ENCODE measurements at regions not wholly inside any gene's neighbourhood (a gene's known extent, or its start where the extent isn't known, plus 50 kb on each side); places are given as distances from the start of the nearest gene placed in this dataset.

DNA sequence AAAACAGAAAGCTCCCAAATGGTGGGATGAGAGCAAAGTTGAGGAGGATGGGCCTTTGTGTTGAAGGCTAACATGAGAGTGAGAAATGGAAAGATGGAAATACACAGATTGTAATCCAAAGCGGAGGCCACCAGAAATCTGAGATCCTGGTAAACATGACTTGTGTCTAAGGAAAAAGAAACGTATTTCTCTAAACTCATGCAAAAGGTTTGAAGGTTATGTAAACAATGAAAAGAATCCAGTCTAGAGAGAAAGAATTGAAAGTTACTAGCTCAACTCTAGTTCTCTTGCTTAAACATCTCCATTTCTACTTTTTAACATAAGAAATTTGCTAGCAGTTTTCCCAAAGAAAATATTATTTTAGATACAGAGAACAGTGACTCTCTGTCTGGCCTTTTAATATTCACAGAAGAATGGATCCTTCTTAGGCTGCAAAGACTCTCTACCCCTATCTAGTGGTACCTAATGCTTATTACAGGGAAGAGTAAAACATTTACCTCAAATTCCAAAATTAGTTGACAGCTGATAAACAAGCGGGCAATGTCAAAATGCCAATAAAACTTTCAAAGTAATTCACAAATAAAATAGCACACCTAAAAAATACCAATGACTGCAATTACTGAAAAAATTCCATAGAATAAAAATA is 75.8 kb upstream of the SOX5 start:
- DNase-seq = no peak

GRCh38 chr12:24023081-24023480 is 73.6 kb upstream of the SOX5 start:
- DNase-seq = no peak

GRCh38 chr12:24021164-24021502 is 71.7 kb upstream of the SOX5 start:
- no peak for DNase-seq

DNA sequence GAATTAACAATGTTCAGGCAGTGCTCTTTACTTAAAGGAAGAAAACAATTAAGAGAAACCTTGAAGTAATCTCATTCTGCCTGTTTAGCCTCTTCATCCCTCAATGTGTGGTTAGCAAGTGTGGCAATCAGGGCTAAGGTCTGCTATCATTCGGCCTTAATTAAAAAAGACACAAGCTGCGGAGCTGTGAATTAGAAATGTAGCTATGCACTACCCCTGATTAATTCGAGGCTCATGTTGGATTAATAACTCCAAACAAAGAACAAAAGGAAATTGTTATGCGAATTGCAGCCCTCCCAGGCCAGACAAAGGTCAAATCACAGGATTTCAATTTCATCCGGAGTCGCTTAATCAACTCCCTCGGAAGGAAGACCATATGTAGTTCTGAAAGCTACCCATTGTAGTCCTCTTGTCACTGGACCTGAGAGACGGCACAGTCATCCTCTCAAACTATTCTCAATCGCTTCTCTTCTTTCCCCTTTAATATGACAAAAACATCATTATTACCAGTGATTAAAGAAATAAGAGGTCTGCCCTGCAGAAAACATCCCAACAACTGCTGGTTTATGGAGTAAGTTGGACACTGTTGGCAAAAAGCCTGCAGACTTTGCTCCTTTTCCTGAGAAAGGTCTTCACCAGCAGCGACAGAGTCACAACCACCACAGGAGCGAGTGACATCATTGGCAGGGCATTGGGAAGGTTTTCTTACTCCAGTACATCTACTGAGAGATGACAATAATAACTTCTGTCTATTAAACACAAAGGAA is 71.1 kb upstream of the SOX5 start:
- DNase-seq = no peak

- no peak for DNase-seq
These were observed 66.3 kb upstream of the SOX5 start for GRCh38 chr12:24015833-24016160.

GRCh38 chr12:24014915-24015832 is 65.7 kb upstream of the SOX5 start:
- no peak for DNase-seq

DNA sequence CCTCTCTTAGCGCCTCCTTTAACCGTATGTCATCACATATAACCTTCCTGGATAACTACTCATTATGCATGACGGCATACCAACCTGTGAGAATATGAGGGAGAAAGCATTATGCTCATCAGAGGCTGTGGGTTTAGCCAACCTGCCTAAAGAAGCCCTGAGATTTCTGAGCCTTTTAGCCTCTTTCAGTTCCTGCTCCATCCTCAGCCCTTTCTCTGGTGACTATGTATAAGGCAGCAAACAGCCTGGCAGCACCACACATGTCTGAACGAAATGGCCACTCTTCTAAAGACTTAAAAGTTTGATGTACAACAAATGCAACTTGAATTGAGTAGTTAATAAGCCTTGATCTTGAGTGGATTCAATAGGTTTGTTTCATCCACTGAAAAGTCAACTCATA is 64.8 kb upstream of the SOX5 start:
- no peak for DNase-seq

DNA sequence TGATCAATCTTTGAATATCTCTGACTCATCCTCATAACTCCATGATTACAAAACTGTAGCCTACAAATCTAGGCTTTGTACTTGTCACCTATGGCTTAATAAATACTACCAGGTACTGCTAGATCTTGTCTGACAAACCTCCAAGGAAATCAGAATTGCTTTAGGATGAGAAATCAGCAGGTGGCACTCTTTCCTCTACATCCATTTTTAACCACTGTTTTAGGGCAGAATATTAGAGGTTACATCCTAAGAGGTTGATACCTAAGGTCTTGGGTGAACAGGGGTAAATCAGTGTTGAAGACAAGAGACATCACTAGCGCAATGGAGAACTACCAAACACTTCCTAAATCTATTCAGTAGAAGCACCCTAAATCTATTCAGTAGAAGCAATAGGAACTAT is 63.1 kb upstream of the SOX5 start:
- DNase-seq = no peak

DNA sequence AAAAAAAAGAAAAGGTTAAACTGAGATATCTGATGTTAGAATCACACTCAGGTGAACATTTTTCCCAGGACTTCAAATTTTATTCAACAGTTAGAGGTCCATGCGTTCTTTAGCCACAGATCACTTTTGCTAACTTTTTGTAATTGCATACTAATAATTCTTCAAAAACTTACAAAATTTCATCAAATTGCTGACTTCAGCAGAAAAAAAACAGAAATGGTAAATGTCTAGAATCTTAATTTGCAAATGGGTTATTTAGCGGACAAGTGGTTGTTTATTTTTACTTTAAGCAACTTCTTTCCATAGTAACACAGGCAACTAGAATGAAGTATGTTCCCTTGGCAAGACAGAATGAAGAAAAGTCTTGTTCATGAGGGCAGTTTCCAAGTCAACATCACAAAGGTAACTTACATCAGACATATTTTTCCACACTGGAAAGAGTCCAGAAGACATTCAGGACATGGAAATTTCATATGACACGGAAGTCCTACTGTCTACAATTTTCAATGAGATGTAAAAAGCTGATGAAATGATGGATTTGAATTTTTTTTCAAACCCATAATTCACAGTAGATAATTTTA is 62.5 kb upstream of the SOX5 start:
- no peak for DNase-seq

DNA sequence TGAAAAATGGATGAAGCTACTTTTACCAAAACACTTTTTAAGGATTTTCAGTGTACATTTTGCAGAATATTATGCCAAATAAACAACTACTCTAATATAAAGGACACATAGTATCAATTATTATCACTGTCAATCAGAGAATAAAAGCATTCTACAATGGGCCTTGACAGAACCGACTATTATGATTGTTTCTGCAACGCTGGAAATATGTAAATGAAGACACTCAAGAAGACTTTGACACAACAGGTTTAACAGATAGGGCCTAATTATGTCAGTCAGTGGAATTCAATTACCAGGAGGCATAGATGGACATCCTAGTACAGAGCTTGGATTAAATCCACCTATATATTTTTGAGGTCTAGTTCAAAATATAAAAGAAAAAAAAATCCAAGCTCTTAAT is 58.7 kb upstream of the SOX5 start:
- DNase-seq = no peak

All from NCI-H1694 (cell line).